GM19240 (cell line): ENCODE measurements at regions not wholly inside any gene's neighbourhood (a gene's known extent, or its start where the extent isn't known, plus 50 kb on each side); places are given as distances from the start of the nearest gene placed in this dataset.
"Not testable (repeated sequence)": the region's sequence is repeated elsewhere in the genome, so short reads cannot be mapped to it uniquely, and the experiment has no call there.

Source experiments
- DNase-seq: peaks from one replicate; pipeline ENCODE4 v3.0.0; 2011; ENCODE audit warnings: low spot score; ENCODE audit not compliant: insufficient read length

- DNase-seq: no peak
These were observed 1631.8 kb downstream of the CDH8 start for GRCh38 chr16:60404401-60404800.

- not testable (repeated sequence) for DNase-seq
These were observed 1633.3 kb downstream of the CDH8 start for GRCh38 chr16:60402941-60403340.

- no peak for DNase-seq
These were observed 1643.9 kb downstream of the CDH8 start for GRCh38 chr16:60392380-60392779.

GRCh38 chr16:60371591-60371990 is 1637.5 kb upstream of the GOT2 start:
- DNase-seq: no peak

GRCh38 chr16:60367739-60368138 is 1633.6 kb upstream of the GOT2 start:
- DNase-seq: no peak

- DNase-seq: no peak
These were observed 1629.5 kb upstream of the GOT2 start for GRCh38 chr16:60363566-60363965.

GRCh38 chr16:60359866-60360265 is 1625.8 kb upstream of the GOT2 start:
- DNase-seq: not testable (repeated sequence)

- not testable (repeated sequence) for DNase-seq
These were observed 1625.3 kb upstream of the GOT2 start for GRCh38 chr16:60359412-60359811.

- not testable (repeated sequence) for DNase-seq
These were observed 1623.9 kb upstream of the GOT2 start for GRCh38 chr16:60357876-60358522.

GRCh38 chr16:60346256-60346655 is 1612.1 kb upstream of the GOT2 start:
- DNase-seq: no peak

GRCh38 chr16:60337671-60338070 is 1603.6 kb upstream of the GOT2 start:
- DNase-seq: no peak

GRCh38 chr16:60331168-60331567 is 1597.1 kb upstream of the GOT2 start:
- DNase-seq: no peak

GRCh38 chr16:60329108-60329507 is 1595.0 kb upstream of the GOT2 start:
- no peak for DNase-seq

GRCh38 chr16:60328152-60328551 is 1594.0 kb upstream of the GOT2 start:
- DNase-seq: no peak

GRCh38 chr16:60318486-60318885 is 1584.4 kb upstream of the GOT2 start:
- DNase-seq: no peak

- no peak for DNase-seq
These were observed 1576.8 kb upstream of the GOT2 start for GRCh38 chr16:60310846-60311445.

GRCh38 chr16:60304720-60305119 is 1570.6 kb upstream of the GOT2 start:
- DNase-seq: no peak

GRCh38 chr16:60304066-60304465 is 1570.0 kb upstream of the GOT2 start:
- no peak for DNase-seq

- DNase-seq: no peak
These were observed 1568.6 kb upstream of the GOT2 start for GRCh38 chr16:60302676-60303075.

GRCh38 chr16:60302261-60302660 is 1568.1 kb upstream of the GOT2 start:
- no peak for DNase-seq

- DNase-seq: no peak
These were observed 1565.2 kb upstream of the GOT2 start for GRCh38 chr16:60299241-60299776.

GRCh38 chr16:60295451-60295850 is 1561.3 kb upstream of the GOT2 start:
- no peak for DNase-seq

- DNase-seq: no peak
These were observed 1551.7 kb upstream of the GOT2 start for GRCh38 chr16:60285794-60286193.
